Dermis blood vessel endothelial cell (primary cell): ENCODE measurements at regions not wholly inside any gene's neighbourhood (a gene's known extent, or its start where the extent isn't known, plus 50 kb on each side); places are given as distances from the start of the nearest gene placed in this dataset.

Experiments
- DNase-seq: peaks from one replicate; pipeline ENCODE4 v3.0.0; 2010

DNA sequence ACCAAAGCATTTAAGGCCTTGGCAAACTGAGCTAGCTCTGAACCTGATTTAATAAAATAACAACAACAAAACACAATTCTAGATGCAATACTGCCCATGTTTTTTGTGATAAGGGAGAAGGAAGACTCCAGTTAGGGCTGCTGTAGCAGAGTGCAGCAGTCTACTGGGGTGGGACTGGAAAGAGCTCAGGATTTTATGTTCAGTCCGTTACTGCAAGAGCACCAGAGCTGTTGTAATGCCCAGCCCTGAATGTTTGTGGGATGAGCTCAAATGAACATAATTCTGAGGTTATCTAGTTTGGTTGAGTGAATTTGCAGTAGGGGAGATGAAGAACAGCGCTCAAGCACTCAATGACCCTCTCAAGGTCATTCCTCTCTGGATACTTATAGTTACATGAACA lies 743.8 kb downstream of the FAT4 start:
- no peak for DNase-seq

DNA sequence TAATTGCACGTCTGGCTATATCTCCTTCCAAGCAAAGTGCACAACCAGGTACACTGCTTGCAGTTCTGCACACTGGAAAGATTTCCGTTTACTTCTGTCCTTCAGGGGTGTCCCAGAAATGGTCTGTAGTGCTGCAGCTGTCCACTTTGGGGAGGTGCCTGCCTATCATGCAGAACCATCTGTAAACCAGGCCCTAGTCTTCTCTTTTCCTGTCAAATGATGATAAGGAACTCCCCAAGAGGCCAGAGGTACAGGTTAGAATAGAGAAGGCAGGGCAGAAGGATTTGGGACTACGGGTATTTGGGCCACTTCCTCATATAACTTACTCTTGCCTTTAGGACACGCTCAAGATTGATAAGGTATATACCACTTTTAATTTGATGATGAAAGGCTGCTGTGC lies 746.9 kb downstream of the FAT4 start:
- no peak for DNase-seq

DNA sequence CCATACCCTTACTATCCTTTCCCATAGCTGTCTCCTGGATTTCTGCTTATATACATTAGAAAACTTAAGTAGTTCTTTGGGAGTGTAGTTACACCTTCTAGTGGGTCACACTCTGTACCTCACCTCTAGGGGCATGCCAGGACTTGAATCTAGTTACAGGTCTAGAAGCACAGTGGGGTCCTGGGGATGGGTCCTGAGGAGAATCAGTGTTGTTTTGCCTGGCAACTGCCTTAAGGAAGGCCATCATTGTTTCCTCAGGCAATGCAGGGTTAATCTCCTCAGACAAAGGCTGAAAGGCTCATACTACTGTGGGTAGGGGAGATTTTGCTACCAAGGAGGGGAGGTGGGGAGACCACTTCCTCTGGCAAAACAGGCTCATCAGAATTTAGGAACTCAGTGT lies 750.3 kb downstream of the FAT4 start:
- no peak for DNase-seq

DNA sequence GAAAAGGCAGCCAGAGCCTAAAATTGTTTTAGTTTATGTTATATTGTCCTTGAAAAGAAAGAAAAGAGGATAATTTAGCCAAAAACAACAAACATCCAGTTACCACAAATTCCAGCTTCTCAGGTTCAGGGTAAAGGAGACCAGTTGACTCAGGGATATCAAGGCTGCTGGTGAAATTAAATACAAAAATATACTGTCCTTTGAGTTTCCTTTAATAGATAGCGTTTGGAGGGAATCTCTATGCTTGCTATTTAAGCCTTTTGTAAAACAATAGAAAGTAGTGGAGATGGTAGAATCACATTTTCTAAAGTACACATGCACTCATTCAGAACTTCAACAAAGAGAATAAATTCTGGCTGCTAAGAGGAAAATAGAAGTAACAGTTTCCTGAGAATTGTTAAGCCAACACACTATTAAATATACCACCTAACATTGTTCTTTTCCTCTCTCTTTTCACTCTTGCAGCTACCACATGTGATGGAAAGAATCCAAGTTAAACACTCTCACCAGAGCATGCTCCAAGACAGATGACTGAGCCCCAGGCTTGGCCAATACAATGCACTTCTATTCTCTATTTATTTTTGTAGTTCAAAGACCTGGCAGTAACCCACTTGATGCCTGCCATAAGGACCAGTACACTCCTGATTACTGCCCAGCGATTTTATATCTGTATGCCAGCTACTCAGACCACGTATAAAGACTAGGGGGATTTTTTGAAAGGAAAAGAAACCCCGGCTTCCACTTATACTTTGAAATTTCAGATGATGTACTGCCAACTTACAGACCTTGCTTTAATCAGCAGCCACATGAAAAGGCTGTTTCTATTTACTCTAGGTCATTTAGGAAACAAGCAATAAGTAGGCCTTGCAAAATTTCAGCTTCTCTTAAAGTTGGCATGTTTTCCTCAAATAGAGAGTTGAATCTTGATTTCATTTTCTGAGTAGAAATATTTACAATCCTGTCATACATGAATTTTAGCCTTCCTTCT lies 756.9 kb downstream of the FAT4 start:
- peak; percentile 6 for DNase-seq

DNA sequence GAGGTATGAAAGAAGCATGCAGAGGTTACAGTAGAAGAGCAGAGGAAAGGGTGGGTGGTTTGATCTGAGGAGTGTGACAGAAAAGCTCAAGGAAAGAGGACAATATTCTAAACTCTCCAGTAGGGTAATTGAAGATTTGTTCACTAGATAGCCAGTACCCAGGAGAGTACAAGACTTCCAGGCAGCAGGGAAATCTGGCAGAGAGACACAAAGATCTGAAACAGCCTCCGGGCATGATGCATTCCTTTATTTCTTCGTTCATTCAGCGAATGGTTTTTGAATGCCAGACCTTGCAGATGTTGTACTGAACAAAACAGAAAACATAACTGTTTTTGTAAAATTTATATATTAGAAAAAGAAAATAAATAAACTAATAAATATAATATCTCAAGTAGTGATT lies 766.6 kb downstream of the FAT4 start:
- no peak for DNase-seq

DNA sequence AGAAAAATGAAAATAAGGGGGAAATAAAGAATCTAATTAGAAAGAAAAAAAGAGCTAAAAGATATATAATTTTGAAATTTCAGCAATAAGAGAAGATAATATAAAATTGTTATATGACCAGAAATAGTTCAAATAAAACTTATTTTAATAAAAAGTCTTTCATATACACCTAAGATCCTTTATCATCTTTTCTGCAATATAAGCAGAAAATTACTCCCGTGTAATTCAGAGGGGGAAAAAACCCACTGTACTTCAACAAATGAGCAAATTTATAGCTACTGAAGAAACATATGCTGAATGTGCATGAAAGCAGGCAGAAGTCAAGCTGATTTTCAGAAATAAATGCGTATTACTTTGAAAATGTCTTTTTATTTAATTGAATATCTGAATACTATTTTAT lies 771.3 kb downstream of the FAT4 start:
- DNase-seq: no peak

DNA sequence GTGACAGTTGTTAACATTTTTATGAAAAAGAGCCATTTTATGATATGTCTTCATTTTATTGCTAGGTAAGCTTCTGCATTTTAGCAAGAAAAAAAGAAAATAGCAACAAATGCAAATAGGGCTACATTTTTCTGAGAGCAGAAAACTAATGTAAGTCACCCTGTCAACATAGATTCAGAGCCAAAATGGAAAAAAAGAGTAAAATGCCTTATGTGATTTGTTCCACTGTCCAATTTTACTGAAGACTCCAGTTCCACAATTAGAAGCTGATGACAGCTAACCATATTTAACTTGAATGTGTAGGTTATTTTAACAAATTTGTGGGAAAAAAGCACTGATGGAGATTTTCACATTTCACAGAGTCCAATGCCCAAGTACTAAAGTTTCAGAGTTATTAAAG lies 772.3 kb downstream of the FAT4 start:
- DNase-seq: no peak

DNA sequence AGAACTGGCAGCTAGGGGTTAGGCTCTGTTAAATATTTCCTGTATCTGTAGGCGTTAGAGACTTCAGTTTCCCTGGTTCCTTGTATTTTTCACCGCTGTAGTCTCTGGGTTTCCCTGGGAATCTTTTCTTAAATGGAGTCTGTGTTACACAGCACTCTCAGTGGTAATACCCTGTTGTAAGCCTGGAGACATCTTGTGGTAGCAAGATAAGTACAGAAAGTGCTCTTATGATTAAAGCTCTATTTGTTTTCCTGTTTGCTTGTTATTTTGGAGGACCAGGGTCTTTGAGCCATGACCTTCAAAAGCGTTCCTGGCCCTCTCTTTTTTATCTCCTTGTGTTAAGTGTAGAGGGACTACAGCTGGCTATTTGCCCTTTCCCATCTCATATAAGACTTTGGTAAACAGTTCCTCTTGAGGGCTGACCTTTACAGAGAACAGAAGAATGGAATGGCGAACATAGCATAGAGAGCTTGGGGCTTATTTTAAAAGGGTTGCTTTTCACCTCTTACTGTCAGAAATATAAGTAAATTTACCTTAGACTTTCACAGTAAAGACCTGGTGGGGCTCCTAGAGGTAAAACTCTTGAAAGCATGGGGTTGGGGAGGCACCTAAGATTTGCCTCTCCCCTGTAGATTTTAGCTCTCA lies 782.5 kb downstream of the FAT4 start:
- DNase-seq: no peak

DNA sequence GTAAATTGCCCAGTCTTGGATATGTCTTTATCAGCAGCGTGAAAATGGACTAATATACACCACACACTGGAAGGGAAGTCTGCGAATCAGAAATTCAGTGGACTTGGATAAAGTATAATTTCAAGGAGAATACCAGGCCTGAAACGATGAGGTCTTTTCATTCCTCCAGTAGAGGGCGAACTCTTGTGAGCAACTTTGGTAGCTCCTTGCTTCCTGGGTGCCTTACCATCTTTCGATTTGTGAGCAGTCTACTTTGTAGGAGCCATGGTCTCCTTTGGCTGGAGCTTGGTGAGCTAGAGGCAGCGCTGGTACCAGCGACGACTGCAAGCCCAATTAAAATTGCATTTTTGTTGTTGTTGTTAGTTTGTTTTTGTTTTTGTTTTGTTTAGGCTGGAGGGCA lies 791.9 kb downstream of the FAT4 start:
- DNase-seq: no peak

DNA sequence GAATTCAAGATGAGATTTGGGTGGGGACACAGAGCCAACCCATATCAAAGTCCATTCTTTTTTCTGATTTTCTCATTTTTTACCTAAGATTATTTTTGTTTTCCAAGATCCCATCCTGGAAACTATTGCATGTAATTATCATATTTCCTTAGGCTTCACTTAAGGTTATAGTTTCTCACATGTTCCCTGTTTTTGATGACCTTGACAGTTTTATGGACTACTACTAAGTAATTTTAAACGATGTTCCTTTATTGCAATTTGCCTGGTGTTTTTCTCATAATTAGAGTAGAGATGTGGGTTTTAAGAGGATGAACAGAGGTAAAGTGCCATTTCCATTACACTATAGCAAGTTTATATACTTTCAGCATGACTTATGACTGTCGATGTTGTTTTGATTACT lies 795.1 kb downstream of the FAT4 start:
- no peak for DNase-seq

DNA sequence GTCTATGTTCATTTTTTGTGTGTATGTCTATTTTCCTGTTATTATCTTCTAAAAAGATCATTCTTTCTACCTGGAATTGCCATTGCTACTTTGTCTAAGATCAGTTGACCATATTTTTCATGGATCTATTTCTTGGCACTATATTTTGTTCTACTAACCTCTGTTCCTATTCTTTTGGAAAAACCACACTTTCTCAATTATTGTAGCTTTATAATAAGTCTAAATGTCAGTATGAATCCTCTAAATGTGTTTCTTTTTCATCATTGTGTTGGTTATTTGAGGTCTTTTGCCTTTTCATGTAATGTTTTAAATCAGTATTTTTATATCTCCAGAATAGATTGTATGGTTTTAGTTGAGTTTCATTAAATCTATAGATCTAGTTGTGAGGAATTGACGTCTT lies 798.3 kb downstream of the FAT4 start:
- DNase-seq: no peak

DNA sequence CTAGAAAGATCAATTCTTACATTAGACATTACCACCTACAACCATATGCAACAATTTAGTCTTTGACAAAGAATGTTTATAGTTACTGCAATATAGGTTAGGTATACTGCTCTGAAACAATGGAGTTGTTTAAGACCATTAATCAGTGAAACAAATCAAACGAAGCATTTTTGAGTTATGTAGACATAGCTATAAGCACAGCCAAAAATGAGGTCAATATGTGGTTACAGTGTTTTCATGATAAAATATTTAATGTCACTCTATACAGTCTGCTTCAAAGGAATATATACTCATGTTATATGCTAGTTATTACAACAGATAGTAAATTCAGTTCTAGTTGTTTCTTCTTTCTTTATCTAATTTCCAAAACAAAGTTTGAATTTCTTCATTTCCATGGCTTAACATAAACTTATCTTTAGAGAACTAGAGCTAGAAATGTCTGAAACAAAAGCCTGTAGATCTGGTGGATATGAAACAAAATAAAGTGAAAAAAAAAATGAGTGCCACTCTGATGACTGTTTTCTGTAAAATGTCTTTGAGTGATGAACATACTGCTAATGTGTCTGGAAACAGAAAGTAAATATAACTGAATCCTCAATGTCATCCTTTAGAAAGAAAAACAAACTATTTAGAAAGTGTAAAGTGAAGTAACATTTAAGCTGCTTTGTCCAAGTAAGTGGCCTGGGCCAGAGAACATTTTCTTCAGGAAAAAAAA lies 809.0 kb downstream of the FAT4 start:
- DNase-seq: no peak

DNA sequence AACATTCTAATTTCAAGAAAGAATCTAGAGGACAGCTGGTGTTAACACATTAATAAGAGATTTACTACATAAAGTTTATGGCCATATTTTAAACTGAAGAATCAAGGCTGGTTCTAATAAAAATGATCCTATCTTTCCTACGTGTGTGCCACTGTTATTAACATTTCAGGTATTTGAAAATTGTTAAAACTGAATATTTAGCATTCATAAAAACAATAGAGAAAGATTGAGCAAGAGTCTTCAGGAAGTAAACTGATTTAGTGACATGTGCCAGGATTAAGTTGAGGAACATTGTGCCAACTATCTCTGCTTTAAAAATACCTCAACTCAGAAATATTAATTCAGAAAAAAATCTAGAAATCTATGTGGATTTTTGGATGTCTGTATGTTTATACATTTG lies 810.1 kb downstream of the FAT4 start:
- DNase-seq: no peak

DNA sequence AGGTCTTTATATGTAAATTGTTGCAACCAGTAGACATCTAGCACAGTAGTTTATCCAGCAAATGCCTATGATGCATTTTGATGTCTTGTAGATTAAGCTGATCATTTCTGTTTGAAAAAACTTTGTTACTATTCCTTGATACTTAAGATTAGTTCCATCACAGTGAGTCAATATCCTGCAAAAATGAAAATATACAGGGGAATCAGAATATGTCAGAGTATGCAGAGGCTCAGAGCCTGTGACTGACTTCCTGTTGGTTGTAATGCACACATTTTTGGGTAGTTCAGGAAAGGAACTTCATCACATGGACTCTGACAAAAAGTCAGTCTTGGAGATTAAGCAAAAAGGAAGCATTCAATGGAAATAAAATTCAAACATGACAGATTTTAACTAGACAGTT lies 815.5 kb downstream of the FAT4 start:
- no peak for DNase-seq

DNA sequence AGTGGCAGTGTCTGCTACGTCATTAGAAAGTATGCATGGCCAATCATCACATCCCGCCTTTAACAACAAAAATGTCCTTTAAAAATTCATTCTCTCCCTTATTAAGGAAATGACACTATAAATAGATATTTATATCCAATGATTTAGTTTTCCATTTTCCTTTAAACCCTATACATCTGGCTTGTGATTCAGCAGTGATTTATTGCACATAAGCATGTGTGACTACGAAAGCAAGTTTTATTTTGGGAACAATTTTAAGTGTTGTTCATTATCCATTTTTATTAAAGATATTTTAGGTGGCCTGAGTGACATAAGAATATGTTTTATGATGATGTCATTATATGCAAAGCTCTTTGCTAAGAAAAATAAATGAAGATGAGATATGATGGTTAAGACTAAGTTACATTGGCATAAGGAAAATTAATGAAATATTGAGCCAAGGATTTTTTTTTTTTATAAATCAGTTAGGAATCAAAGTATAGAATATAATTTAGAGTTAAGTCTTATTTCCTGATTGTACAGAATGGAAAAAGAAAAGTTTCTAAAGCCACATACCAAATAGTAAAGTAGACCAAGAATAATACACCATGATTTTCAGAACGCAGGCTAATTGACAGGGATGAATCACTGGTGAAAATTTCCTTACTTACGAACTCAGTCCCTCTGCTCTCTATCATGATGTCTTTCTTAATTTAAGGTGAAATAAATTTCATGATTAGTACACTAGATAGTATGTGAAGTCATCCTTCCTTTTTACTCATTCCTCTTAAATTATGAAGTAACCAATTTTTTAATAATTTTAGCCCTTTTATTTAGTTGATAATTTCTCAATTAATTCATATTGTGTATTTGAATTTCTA lies 822.4 kb downstream of the FAT4 start:
- DNase-seq: no peak

DNA sequence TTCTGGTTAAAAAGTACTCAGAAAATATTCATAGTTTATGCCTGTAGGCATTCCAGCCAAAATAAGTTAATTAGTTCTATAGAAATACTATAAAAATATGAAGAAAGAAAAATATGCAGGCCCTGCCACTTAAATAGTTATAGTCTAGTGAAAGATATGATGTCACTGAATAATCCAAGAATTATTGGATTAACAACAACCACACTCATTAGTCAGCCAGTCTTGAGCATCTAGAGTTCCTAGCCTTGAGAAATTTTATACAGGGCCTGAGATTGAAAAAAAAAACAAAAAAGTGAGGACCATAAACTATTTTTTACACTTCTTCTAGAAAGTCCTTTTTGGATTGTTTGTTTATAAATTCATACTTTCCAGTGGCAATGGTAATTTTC lies 823.0 kb downstream of the FAT4 start:
- no peak for DNase-seq

DNA sequence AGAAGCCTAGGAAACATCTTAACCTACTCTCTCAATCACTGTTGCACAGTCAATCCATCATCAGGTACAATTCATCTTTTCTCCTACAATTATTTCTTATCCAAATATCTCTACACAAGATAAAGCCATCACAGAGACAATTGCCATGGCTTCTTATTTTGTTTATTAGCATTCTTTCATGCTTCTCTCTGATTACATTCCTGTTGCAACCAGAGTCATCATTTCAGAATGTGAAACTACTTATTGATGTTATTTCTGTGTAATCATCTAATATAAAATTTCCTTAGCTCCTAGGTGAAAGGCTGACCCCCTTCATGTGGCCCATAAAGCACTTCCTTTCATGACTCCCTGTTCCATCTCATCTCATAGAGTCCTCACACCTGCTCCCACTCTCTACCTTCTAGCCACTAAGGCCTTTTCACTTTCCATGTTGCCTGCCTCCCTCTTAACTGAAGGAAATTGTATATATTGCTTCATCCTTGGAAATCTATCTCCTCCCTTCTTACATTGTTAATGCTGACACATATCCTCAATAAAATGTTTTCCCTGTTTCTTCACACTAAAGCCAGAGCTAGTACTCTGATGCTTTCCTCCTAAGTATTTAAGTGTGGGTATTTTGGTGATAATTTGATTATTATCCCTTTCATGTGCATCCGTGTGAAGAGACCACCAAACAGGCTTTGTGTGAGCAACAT lies 829.9 kb downstream of the FAT4 start:
- no peak for DNase-seq

DNA sequence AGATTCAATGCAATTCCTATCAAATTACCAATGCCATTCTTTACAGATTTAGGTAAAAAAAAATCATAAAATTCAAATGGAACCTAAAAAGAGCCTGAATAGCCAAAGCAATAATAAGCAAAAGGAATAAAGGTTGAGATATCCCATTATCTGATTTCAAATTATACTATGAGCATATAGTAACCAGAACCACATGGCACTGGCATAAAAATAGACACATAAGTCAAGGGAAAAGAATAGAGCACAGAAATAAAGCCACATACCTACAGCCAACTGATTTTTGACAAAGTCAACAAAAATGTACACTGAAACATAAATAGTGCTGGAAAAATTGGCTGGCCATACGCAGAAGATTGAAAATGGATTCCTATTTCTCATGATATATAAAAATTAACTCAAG lies 853.7 kb downstream of the FAT4 start:
- DNase-seq: no peak

DNA sequence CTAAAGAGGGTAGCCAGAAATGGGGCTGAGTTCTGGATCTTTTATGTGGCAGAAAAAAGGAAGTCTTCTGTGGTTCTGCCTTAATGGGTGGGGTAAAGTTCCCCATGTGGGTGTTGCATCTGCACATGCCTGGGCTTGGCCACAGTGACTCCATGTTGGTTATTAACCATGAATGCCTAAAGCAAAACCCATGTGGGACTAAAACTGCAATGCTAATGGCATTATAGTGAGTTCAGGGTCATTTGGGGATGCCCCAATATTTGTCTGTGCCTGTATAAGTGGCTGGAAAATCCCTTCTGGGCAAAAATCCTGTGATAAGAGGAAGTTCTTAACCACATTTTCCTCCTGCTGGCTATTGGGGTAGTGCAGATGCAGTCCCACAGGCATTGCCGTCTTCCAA lies 857.4 kb downstream of the FAT4 start:
- DNase-seq: no peak

DNA sequence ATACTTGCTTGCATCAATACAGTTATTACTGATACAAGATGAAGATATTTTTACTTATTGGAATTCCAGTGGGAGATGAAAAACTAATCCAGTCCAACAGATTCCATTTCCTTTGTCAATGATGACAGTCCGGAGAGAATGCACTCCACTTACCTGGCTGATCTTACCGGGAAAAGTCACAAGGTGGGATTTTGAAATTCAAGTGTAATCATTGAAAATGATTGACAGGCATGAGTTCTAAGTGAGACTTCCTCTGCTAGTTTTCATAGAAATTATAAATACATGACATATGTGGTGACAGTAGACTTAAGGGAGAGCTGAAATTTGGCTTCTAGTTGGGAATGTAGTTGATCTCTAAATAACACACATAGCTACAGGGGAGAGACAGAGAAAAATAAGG lies 859.9 kb downstream of the FAT4 start:
- DNase-seq: no peak

DNA sequence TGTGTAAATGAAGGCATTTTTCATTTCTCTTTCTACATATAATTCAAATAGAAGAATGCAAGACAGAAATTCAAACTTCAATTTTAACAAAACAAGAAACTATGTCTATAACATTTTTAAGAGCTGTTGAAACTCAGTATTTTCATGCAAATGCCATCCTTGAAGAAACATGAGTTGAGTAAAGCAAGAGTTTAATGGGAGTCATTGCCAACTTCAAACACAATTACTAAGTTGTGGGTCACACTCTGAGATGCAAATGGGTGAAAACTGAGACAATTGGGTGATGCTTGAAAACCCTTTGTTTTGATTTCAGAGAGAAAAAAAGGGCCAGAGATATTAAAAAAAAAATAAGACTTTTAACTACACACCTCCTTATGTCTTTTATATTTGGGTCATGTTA lies 865.9 kb downstream of the FAT4 start:
- no peak for DNase-seq

DNA sequence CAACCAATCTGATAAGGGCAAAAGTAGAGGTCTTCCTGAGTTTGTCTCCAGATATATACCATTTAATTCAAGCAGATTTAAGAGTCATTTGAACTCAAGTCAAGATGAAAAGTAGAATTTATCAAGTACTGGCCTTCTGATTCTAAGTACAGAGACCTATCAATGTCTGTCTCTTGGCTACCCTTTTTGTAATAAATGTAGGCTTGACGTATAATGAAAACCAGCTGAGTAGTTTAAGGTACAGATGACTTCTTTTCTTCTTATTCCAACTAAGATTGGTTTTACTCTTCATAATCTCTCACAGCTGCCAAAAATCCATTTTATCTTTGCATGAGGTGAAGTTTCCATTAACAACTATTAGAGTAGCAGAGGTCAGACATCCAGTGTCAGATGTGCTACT lies 867.6 kb downstream of the FAT4 start:
- no peak for DNase-seq
